Stomach smooth muscle (tissue), 2 donors: ENCODE measurements at regions not wholly inside any gene's neighbourhood (a gene's known extent, or its start where the extent isn't known, plus 50 kb on each side); places are given as distances from the start of the nearest gene placed in this dataset.

Experiments
- H3K27ac ChIP-seq: one replicate; pipeline ENCODE4 v1.7.0; 2013; ENCODE audit warnings: mild to moderate bottlenecking, low read length, inconsistent platforms
- H3K27me3 ChIP-seq, 2 donors: one replicate each; pipeline ENCODE4 v1.7.0; 2013; ENCODE audit warnings: low read length in 2 of 2; ENCODE audit not compliant: insufficient read depth in 2 of 2, control insufficient read depth in 1 of 2
- H3K36me3 ChIP-seq, 2 donors: one replicate each; pipeline ENCODE4 v1.7.0; 2013; ENCODE audit warnings: low read length in 2 of 2; ENCODE audit not compliant: control insufficient read depth in 2 of 2, insufficient read depth in 2 of 2
- H3K4me1 ChIP-seq: one replicate; pipeline ENCODE4 v1.7.0; 2013; ENCODE audit warnings: low read length; ENCODE audit not compliant: control insufficient read depth, insufficient read depth
- H3K4me3 ChIP-seq, 2 donors: one replicate each; pipeline ENCODE4 v1.7.0; 2013; ENCODE audit warnings: low read length in 2 of 2
- H3K9ac ChIP-seq, 2 donors: one replicate each; pipeline ENCODE4 v1.7.0; 2013; ENCODE audit warnings: low read length in 2 of 2, mild to moderate bottlenecking in 1 of 2
- H3K9me3 ChIP-seq, 2 donors: one replicate each; pipeline ENCODE4 v1.7.0; 2013; ENCODE audit warnings: low read length in 2 of 2; ENCODE audit not compliant: control insufficient read depth in 2 of 2
- donor health status: healthy.
- donor health status: Pancreatic carcinoma.

DNA sequence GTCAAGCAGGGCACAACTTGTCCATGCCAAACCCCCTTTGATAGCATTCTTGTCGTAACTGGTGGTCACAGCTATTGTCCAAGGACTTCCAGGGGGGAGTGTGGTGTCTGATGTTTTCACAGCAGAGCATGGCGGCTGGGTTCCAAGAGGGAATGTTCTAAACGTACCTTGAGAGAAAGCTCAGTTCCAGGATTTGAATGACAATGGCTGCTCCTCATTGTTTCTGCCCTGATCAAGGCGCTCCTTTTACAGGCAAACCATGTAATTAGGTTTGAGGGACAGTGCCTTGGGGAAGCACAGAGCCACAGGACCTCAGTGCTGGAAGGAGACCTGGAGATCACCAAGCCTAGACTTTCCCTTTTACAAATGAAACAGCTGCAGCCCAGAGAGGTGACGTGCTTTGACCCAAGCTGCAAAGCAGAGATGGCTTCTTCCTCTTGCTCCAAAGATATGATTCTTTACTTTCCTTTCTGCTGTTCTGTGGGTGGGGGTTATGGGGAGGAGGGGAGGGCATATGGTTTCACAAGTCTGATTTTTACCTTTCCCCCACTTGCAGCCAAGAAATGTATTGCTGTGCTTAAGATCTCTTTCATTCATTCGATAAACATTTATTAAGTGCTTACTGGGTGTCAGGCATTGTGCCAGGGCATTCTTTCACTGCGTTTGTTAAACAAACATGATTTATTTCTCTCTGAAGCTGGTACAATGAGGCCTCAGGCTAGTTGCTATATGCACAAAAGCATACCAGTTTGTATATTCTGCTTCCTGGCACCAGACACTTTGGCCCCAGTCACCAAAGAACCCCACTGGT is 172.8 kb downstream of the KTN1 start:
- Histone ChIP-seq H3K27me3 (no peaks in the 10 kb centered on the region), H3K4me3 (no peak overlapping the region), H3K36me3 (no peaks in the 10 kb centered on the region), H3K9ac (no peak overlapping the region), H3K27ac (no peak overlapping the region), H3K4me1 (peaks cover 5% of the 10 kb centered on the region), H3K9me3 (no peaks in the 10 kb centered on the region)

DNA sequence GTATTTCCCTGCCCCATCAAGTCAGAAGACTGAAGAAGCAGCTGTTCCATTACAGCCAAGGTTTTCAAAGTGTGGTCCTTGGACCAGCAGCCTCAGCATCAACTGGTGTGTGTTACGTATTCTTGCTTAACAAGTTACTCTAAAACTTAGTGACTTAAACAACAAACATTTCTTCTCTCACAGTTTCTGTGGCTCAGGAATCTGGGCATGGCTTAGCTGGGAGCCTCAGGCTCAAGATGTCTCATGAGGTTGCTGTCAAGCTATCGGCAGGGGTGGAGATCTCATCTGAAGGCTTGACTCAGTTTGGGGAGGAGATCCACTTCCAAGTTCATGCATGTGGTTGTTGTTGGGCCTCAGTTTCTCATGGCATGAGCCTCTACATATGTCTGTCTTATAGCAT is 174.5 kb downstream of the KTN1 start:
- Histone ChIP-seq H3K27ac (no peak overlapping the region), H3K27me3 (no peaks in the 10 kb centered on the region), H3K4me3 (no peak overlapping the region), H3K4me1 (peaks cover 5% of the 10 kb centered on the region), H3K9me3 (no peaks in the 10 kb centered on the region), H3K36me3 (no peaks in the 10 kb centered on the region), H3K9ac (no peak overlapping the region)

DNA sequence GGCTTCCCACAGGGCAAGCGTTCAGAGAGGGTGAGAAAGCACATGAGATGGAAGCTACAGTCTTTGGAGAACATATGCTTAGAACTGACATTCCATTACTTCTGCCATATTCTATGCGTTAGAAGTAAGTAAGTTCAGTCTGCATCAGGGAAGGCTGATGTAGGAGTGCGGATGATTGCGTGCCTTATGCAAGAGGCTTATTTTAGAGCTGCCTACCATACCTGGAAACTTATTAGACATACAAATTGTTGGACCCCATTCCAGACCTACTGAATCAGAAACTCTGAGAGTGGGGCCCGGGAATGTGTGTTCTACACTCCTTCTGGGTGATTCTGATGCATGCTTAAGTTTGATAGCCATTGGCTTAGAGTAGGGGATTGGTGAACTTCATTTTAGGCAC is 174.9 kb downstream of the KTN1 start:
- Histone ChIP-seq H3K4me1 (peaks cover 5% of the 10 kb centered on the region), H3K9ac (no peak overlapping the region), H3K9me3 (no peaks in the 10 kb centered on the region), H3K27ac (no peak overlapping the region), H3K4me3 (no peak overlapping the region), H3K36me3 (no peaks in the 10 kb centered on the region), H3K27me3 (no peaks in the 10 kb centered on the region)

DNA sequence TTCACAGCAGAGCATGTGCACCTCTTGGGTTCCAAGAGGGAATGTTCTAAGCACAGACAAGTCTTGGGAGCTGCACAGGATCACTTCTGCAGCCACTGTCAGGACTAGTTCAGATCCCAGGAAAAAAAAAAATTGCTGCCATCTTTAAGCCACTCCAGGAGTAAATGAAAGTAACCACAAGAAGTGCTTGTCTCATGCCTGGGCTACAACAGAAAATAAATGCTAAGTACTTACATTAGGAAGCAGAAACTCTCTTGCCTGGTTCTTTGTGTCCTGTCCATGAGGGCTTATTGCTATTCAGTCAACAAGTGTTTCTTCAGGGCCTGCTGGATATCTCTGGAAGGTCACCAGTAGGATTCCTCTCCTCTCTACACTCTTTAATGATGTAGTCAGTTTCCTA is 176.1 kb downstream of the KTN1 start:
- Histone ChIP-seq H3K27ac (no peak overlapping the region), H3K27me3 (no peaks in the 10 kb centered on the region)

DNA sequence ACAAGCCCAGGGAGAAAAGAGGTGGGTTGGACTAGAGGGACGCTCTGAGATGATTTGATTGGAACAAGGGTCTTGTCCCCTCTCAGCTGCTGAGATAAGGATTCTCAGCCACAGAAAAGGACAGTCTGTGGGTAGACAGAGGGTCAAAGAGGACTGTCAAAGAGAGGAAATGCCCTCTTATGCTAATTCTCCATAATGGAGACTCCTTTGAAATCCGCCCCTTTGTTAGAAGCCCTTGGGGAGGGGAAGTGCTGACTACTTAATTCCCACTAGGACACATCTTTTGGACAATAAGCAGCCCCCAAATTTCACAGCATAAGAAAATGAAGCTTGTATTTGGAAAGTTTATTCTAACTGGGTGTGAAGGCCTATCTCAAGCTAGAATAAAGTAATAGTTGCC is 176.6 kb downstream of the KTN1 start:
- H3K36me3 ChIP-seq = no peaks in the 10 kb centered on the region
- H3K9ac ChIP-seq = no peak overlapping the region
- H3K4me1 ChIP-seq = peaks cover 5% of the 10 kb centered on the region
- H3K27ac ChIP-seq = no peak overlapping the region
- H3K9me3 ChIP-seq = no peaks in the 10 kb centered on the region
- H3K27me3 ChIP-seq = no peaks in the 10 kb centered on the region
- H3K4me3 ChIP-seq = no peak overlapping the region

More for the DNA sequence above, 176.1 kb downstream of the KTN1 start:
- H3K4me3 ChIP-seq = no peak overlapping the region
- no peaks in the 10 kb centered on the region for H3K9me3 ChIP-seq
- no peak overlapping the region for H3K9ac ChIP-seq
- peaks cover 5% of the 10 kb centered on the region for H3K4me1 ChIP-seq
- no peaks in the 10 kb centered on the region for H3K36me3 ChIP-seq

DNA sequence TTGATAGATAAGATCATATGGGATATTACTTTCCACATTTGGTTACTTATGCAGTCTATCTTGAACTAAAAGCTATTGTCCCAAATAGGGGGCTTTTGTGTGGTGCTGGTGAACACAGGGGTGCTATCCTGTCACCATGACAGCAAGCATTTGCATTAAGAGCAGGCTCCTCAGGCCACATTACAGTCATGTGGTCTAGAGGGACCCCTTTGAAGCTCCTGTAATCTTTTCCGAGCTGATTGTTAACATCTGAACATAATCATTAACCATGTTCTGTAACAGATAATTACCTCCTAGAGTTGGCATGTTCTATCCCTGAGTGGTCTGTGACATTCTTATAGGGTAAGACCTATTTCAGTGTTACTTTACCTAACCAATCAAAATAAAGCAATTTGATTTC is 178.8 kb downstream of the KTN1 start:
- Histone ChIP-seq H3K4me3 (no peak overlapping the region), H3K27ac (no peak overlapping the region), H3K27me3 (no peaks in the 10 kb centered on the region), H3K9ac (no peak overlapping the region), H3K9me3 (no peaks in the 10 kb centered on the region), H3K36me3 (no peaks in the 10 kb centered on the region), H3K4me1 (no peaks in the 10 kb centered on the region)

DNA sequence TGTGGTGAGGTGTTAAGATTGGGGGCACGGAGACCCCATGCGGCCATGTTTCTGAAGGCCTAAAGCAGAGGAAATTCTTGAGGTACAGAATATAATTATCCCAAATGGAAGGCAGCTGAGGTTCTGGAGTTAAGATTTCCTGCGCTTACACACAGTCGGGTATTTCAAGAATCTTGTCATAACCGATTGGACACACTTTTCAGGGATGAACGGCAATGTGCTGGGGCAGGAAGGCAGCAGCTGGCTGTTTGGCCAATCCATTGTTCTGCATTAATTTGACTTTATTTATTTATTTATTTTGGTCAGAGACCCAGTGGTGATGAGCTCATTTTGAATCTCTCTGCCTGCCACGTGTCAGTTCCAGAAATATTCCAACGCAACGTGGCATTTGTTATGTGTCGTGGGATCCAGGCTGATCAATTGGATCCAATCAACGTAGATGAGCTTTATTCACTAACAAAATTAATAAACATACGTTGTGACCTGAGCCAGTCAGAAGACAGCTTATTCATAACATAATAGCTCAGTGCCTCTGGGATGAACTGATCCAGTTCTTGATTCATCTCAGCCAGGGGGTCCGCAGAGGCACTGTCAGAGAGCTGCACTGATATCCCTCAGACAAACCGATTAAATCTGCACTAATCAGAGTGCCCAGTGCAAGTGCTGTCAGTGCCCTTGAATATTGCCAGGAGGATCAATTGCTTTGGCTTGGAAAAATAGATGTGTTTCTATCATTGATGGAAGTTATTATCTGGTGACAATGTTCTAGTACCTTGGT is 181.0 kb downstream of the KTN1 start:
- Histone ChIP-seq H3K27me3 (no peaks in the 10 kb centered on the region), H3K4me1 (no peaks in the 10 kb centered on the region), H3K9ac (no peak overlapping the region), H3K27ac (no peak overlapping the region), H3K4me3 (no peak overlapping the region), H3K9me3 (no peaks in the 10 kb centered on the region), H3K36me3 (no peaks in the 10 kb centered on the region)

DNA sequence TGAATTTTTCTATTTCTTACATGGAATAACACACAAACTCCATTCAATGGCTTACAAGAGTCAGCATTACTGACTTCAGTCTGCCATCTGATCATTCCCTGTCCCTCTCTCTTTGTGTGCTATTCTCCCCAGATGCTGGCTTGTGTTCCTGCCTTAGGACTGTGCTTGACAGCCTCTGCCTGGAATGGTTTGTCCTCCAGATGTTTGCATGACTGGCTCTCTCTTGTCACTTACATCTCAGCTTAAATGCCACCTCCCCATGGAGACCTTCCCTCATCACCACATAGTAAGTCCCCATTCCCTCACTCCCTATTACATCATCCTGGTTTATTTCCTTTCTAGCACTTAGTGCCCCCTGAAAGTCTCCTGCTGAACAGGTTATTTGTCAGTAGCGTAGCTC is 181.6 kb downstream of the KTN1 start:
- Histone ChIP-seq H3K9ac (no peak overlapping the region), H3K4me3 (no peak overlapping the region), H3K9me3 (no peaks in the 10 kb centered on the region), H3K36me3 (no peaks in the 10 kb centered on the region), H3K4me1 (no peaks in the 10 kb centered on the region), H3K27ac (no peak overlapping the region), H3K27me3 (no peaks in the 10 kb centered on the region)

DNA sequence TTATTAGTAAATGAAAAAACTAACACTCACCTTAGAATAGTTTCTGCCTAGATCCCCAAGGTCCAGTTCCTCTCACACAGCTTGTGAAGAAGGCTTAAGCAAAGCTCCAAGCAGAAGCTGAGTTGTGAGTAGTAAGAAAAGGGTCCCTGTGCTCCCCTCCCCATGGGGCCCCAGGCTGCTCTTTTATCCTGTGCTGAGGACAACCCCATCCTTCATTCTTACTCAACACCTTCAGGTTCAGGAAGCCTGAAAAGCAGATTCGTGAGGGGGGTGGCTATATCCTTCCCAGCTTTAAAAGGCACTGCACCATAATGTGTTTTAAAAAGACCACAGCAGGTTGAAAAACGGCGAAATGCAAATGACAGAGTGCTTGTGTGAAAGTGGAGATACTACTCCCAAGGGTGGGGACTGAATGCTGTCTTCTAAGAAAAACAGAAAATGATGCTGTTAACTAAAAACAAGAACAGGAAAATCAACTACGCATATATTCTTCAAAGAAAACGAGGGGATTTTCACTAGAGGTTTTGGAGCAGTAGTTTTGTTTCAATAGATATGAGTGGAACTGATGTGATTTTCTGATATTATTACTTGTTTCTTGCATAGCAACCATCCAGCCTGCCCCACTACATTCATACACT is 182.7 kb downstream of the KTN1 start:
- H3K36me3 ChIP-seq = no peaks in the 10 kb centered on the region

DNA sequence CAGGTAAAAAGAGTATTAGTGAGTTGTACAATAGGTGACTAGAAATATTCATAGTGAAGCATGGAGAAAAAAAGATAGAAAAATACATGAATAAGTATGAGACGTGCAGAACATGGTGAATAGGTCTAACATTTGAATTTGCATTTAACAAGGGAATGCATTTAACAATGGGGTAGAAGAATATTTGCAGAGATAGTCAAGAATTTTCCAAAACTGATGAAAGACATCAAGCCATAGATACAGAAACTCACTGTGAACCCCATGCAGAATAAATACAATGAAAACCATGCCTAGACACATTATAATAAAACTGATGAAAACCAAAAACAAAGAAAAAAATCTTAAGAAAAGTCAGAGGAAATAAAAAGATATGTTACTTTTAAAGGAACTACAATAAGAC is 184.8 kb downstream of the KTN1 start:
- H3K27ac ChIP-seq = no peak overlapping the region
- no peaks in the 10 kb centered on the region for H3K9me3 ChIP-seq
- no peaks in the 10 kb centered on the region for H3K36me3 ChIP-seq
- H3K27me3 ChIP-seq = no peaks in the 10 kb centered on the region
- no peak overlapping the region for H3K4me3 ChIP-seq
- no peak overlapping the region for H3K9ac ChIP-seq
- no peaks in the 10 kb centered on the region for H3K4me1 ChIP-seq

More for the DNA sequence above, 182.7 kb downstream of the KTN1 start:
- no peaks in the 10 kb centered on the region for H3K9me3 ChIP-seq
- H3K4me1 ChIP-seq = no peaks in the 10 kb centered on the region
- H3K27ac ChIP-seq = no peak overlapping the region
- no peak overlapping the region for H3K4me3 ChIP-seq
- no peaks in the 10 kb centered on the region for H3K27me3 ChIP-seq
- no peak overlapping the region for H3K9ac ChIP-seq
